ENCODE measurements at regions not wholly inside any gene's neighbourhood (a gene's known extent, or its start where the extent isn't known, plus 50 kb on each side); places are given as distances from the start of the nearest gene placed in this dataset.

- Histone ChIP-seq H3F3A (ENCODE audit: low read length, unreplicated experiment) (no peaks in the 10 kb centered on the region), H3K36me3 (ENCODE audit: low read depth, low read length) (no peaks in the 10 kb centered on the region), H3K79me2 (ENCODE audit: low read length) (no peaks in the 10 kb centered on the region), H3K4me3 (ENCODE audit: low read length) (no peak overlapping the region), H3K9me3 (ENCODE audit: low read length) (no peaks in the 10 kb centered on the region), H3K4me2 (ENCODE audit: low read length) (no peak overlapping the region), H2AFZ (ENCODE audit: low read length) (no peak overlapping the region), H3K27me3 (ENCODE audit: low read length) (no peaks in the 10 kb centered on the region), H3K4me1 (ENCODE audit: insufficient read depth, low read length) (no peaks in the 10 kb centered on the region), H3K27ac (ENCODE audit: low read length) (no peak overlapping the region), H4K20me1 (ENCODE audit: low read length) (no peaks in the 10 kb centered on the region), H3K9me2 (replicated peaks; ENCODE audit: low read length) (no peaks in the 10 kb centered on the region), H3K9ac (ENCODE audit: low read length) (no peak overlapping the region)
- DNase-seq, result no peak
- CTCF ChIA-PET, result no interaction called here
- POLR2A ChIA-PET (ENCODE audit: unreplicated experiment), result no interaction called here
- no peak for ATAC-seq
- no peak for TF ChIP-seq EZH2 (IDR thresholded peaks at IDR 0.05; ENCODE audit: low read length, unreplicated experiment)
- no peak for TF ChIP-seq EZH2phosphoT487 (IDR thresholded peaks at IDR 0.05; ENCODE audit: borderline replicate concordance, low read length)
- TF ChIP-seq CTCF (conservative IDR thresholded peaks at IDR 0.05; ENCODE audit: low read depth, low read length), result no peak
- no TSS peak for BruUV-seq (replicated peaks)
- intact Hi-C loops (cut with micrococcal nuclease), result no loop called here
Measured at GRCh38 chr4:14816623-14817261, 185.5 kb upstream of the CPEB2 start.

- no peaks in the 10 kb centered on the region for H3F3A ChIP-seq (ENCODE audit: low read length, unreplicated experiment)
- DNase-seq, result no peak
- CTCF ChIA-PET, result no interaction called here
- intact Hi-C loops (cut with micrococcal nuclease), result no loop called here
- H3K27ac ChIP-seq (ENCODE audit: low read length), result no peak overlapping the region
- no peak overlapping the region for H3K9ac ChIP-seq (ENCODE audit: low read length)
- H3K9me3 ChIP-seq (ENCODE audit: low read length), result no peaks in the 10 kb centered on the region
- H3K9me2 ChIP-seq (replicated peaks; ENCODE audit: low read length), result no peaks in the 10 kb centered on the region
- POLR2A ChIA-PET (ENCODE audit: unreplicated experiment), result no interaction called here
- no peaks in the 10 kb centered on the region for H4K20me1 ChIP-seq (ENCODE audit: low read length)
- no peaks in the 10 kb centered on the region for H3K79me2 ChIP-seq (ENCODE audit: low read length)
- H3K4me1 ChIP-seq (ENCODE audit: insufficient read depth, low read length), result no peaks in the 10 kb centered on the region
- no TSS peak for BruUV-seq (replicated peaks)
- H3K27me3 ChIP-seq (ENCODE audit: low read length), result no peaks in the 10 kb centered on the region
- no peak overlapping the region for H3K4me2 ChIP-seq (ENCODE audit: low read length)
- H3K36me3 ChIP-seq (ENCODE audit: low read depth, low read length), result no peaks in the 10 kb centered on the region
- H2AFZ ChIP-seq (ENCODE audit: low read length), result no peak overlapping the region
- no peak overlapping the region for H3K4me3 ChIP-seq (ENCODE audit: low read length)
- no peak for TF ChIP-seq EZH2 (IDR thresholded peaks at IDR 0.05; ENCODE audit: low read length, unreplicated experiment)
- TF ChIP-seq CTCF (conservative IDR thresholded peaks at IDR 0.05; ENCODE audit: low read depth, low read length), result no peak
- no peak for TF ChIP-seq EZH2phosphoT487 (IDR thresholded peaks at IDR 0.05; ENCODE audit: borderline replicate concordance, low read length)
- no peak for ATAC-seq
Measured at GRCh38 chr4:14824189-14824588, 178.1 kb upstream of the CPEB2 start.

GRCh38 chr4:14827111-14827510, 175.2 kb upstream of the CPEB2 start:
- ATAC-seq, result no peak
- Histone ChIP-seq H4K20me1 (ENCODE audit: low read length) (no peaks in the 10 kb centered on the region), H3K9ac (ENCODE audit: low read length) (no peak overlapping the region), H3F3A (ENCODE audit: low read length, unreplicated experiment) (no peaks in the 10 kb centered on the region), H3K36me3 (ENCODE audit: low read depth, low read length) (no peaks in the 10 kb centered on the region), H3K4me1 (ENCODE audit: insufficient read depth, low read length) (no peaks in the 10 kb centered on the region), H3K4me2 (ENCODE audit: low read length) (no peak overlapping the region), H3K9me2 (replicated peaks; ENCODE audit: low read length) (no peaks in the 10 kb centered on the region), H3K4me3 (ENCODE audit: low read length) (no peak overlapping the region), H3K27me3 (ENCODE audit: low read length) (no peaks in the 10 kb centered on the region), H2AFZ (ENCODE audit: low read length) (no peak overlapping the region), H3K27ac (ENCODE audit: low read length) (no peak overlapping the region), H3K9me3 (ENCODE audit: low read length) (no peaks in the 10 kb centered on the region), H3K79me2 (ENCODE audit: low read length) (no peaks in the 10 kb centered on the region)
- intact Hi-C loops (cut with micrococcal nuclease), result no loop called here
- ChIA-PET CTCF (no interaction called here), POLR2A (ENCODE audit: unreplicated experiment) (no interaction called here)
- DNase-seq, result no peak
- BruUV-seq (replicated peaks), result no TSS peak
- no peak for TF ChIP-seq CTCF (conservative IDR thresholded peaks at IDR 0.05; ENCODE audit: low read depth, low read length)
